ENCODE measurements at regions not wholly inside any gene's neighbourhood (a gene's known extent, or its start where the extent isn't known, plus 50 kb on each side); places are given as distances from the start of the nearest gene placed in this dataset.

- Histone ChIP-seq H3K36me3 (replicated peaks; ENCODE audit: control insufficient read depth, insufficient read depth, low read length) (no peaks in the 10 kb centered on the region), H3K27me3 (ENCODE audit: control insufficient read depth, insufficient read depth, low read length) (no peaks in the 10 kb centered on the region), H3K4me3 (ENCODE audit: insufficient read depth, low read depth, low read length) (no peak overlapping the region)
- no peak for DNase-seq
These were observed 97.4 kb upstream of the PSMD7 start for GRCh38 chr16:74199066-74199841.

- Histone ChIP-seq H3K4me3 (ENCODE audit: insufficient read depth, low read depth, low read length) (no peak overlapping the region), H3K27me3 (ENCODE audit: control insufficient read depth, insufficient read depth, low read length) (no peaks in the 10 kb centered on the region)
- DNase-seq = no peak
These were observed 104.3 kb upstream of the PSMD7 start for GRCh38 chr16:74192281-74192797.

GRCh38 chr16:74190292-74190691 lies 106.3 kb upstream of the PSMD7 start:
- Histone ChIP-seq H3K36me3 (replicated peaks; ENCODE audit: control insufficient read depth, insufficient read depth, low read length) (no peaks in the 10 kb centered on the region), H3K4me3 (ENCODE audit: insufficient read depth, low read depth, low read length) (no peak overlapping the region), H3K27me3 (ENCODE audit: control insufficient read depth, insufficient read depth, low read length) (no peaks in the 10 kb centered on the region)
- DNase-seq = no peak

More at GRCh38 chr16:74192281-74192797, 104.3 kb upstream of the PSMD7 start:
- H3K36me3 ChIP-seq (replicated peaks; ENCODE audit: control insufficient read depth, insufficient read depth, low read length) = no peaks in the 10 kb centered on the region

GRCh38 chr16:74188856-74189255 lies 107.8 kb upstream of the PSMD7 start:
- Histone ChIP-seq H3K27me3 (ENCODE audit: control insufficient read depth, insufficient read depth, low read length) (no peaks in the 10 kb centered on the region), H3K36me3 (replicated peaks; ENCODE audit: control insufficient read depth, insufficient read depth, low read length) (no peaks in the 10 kb centered on the region), H3K4me3 (ENCODE audit: insufficient read depth, low read depth, low read length) (no peak overlapping the region)
- DNase-seq = no peak

GRCh38 chr16:74186561-74186971 lies 110.0 kb upstream of the PSMD7 start:
- no peak for DNase-seq
- H3K27me3 ChIP-seq (ENCODE audit: control insufficient read depth, insufficient read depth, low read length) = no peaks in the 10 kb centered on the region
- no peaks in the 10 kb centered on the region for H3K36me3 ChIP-seq (replicated peaks; ENCODE audit: control insufficient read depth, insufficient read depth, low read length)
- H3K4me3 ChIP-seq (ENCODE audit: insufficient read depth, low read depth, low read length) = no peak overlapping the region

- Histone ChIP-seq H3K4me3 (ENCODE audit: insufficient read depth, low read depth, low read length) (no peak overlapping the region), H3K27me3 (ENCODE audit: control insufficient read depth, insufficient read depth, low read length) (no peaks in the 10 kb centered on the region), H3K36me3 (replicated peaks; ENCODE audit: control insufficient read depth, insufficient read depth, low read length) (no peaks in the 10 kb centered on the region)
- DNase-seq = no peak
These were observed 111.8 kb upstream of the PSMD7 start for GRCh38 chr16:74184839-74185238.

- H3K27me3 ChIP-seq (ENCODE audit: control insufficient read depth, insufficient read depth, low read length) = no peaks in the 10 kb centered on the region
- H3K36me3 ChIP-seq (replicated peaks; ENCODE audit: control insufficient read depth, insufficient read depth, low read length) = no peaks in the 10 kb centered on the region
- H3K4me3 ChIP-seq (ENCODE audit: insufficient read depth, low read depth, low read length) = no peak overlapping the region
- DNase-seq = no peak
These were observed 112.8 kb upstream of the PSMD7 start for GRCh38 chr16:74183601-74184360.

GRCh38 chr16:74169687-74170376 lies 126.8 kb upstream of the PSMD7 start:
- no peak for DNase-seq
- no peaks in the 10 kb centered on the region for H3K36me3 ChIP-seq (replicated peaks; ENCODE audit: control insufficient read depth, insufficient read depth, low read length)
- no peak overlapping the region for H3K4me3 ChIP-seq (ENCODE audit: insufficient read depth, low read depth, low read length)
- no peaks in the 10 kb centered on the region for H3K27me3 ChIP-seq (ENCODE audit: control insufficient read depth, insufficient read depth, low read length)

GRCh38 chr16:74169066-74169465 lies 127.5 kb upstream of the PSMD7 start:
- Histone ChIP-seq H3K36me3 (replicated peaks; ENCODE audit: control insufficient read depth, insufficient read depth, low read length) (no peaks in the 10 kb centered on the region), H3K27me3 (ENCODE audit: control insufficient read depth, insufficient read depth, low read length) (no peaks in the 10 kb centered on the region), H3K4me3 (ENCODE audit: insufficient read depth, low read depth, low read length) (no peak overlapping the region)
- DNase-seq = no peak

- no peak overlapping the region for H3K4me3 ChIP-seq (ENCODE audit: insufficient read depth, low read depth, low read length)
These were observed 128.2 kb upstream of the PSMD7 start for GRCh38 chr16:74168445-74168844.

GRCh38 chr16:74166456-74166855 lies 130.2 kb upstream of the PSMD7 start:
- no peak for DNase-seq
- Histone ChIP-seq H3K36me3 (replicated peaks; ENCODE audit: control insufficient read depth, insufficient read depth, low read length) (no peaks in the 10 kb centered on the region), H3K27me3 (ENCODE audit: control insufficient read depth, insufficient read depth, low read length) (no peaks in the 10 kb centered on the region), H3K4me3 (ENCODE audit: insufficient read depth, low read depth, low read length) (no peak overlapping the region)

More at GRCh38 chr16:74168445-74168844, 128.2 kb upstream of the PSMD7 start:
- Histone ChIP-seq H3K27me3 (ENCODE audit: control insufficient read depth, insufficient read depth, low read length) (no peaks in the 10 kb centered on the region), H3K36me3 (replicated peaks; ENCODE audit: control insufficient read depth, insufficient read depth, low read length) (no peaks in the 10 kb centered on the region)
- no peak for DNase-seq

GRCh38 chr16:74165566-74166080 lies 131.0 kb upstream of the PSMD7 start:
- DNase-seq = no peak
- Histone ChIP-seq H3K27me3 (ENCODE audit: control insufficient read depth, insufficient read depth, low read length) (no peaks in the 10 kb centered on the region), H3K36me3 (replicated peaks; ENCODE audit: control insufficient read depth, insufficient read depth, low read length) (no peaks in the 10 kb centered on the region), H3K4me3 (ENCODE audit: insufficient read depth, low read depth, low read length) (no peak overlapping the region)

GRCh38 chr16:74160759-74161158 lies 135.9 kb upstream of the PSMD7 start:
- H3K4me3 ChIP-seq (ENCODE audit: insufficient read depth, low read depth, low read length) = no peak overlapping the region
- H3K27me3 ChIP-seq (ENCODE audit: control insufficient read depth, insufficient read depth, low read length) = no peaks in the 10 kb centered on the region
- no peak for DNase-seq
- no peaks in the 10 kb centered on the region for H3K36me3 ChIP-seq (replicated peaks; ENCODE audit: control insufficient read depth, insufficient read depth, low read length)

GRCh38 chr16:74153773-74154172 lies 142.8 kb upstream of the PSMD7 start:
- Histone ChIP-seq H3K36me3 (replicated peaks; ENCODE audit: control insufficient read depth, insufficient read depth, low read length) (no peaks in the 10 kb centered on the region), H3K4me3 (ENCODE audit: insufficient read depth, low read depth, low read length) (no peak overlapping the region), H3K27me3 (ENCODE audit: control insufficient read depth, insufficient read depth, low read length) (no peaks in the 10 kb centered on the region)
- no peak for DNase-seq

All from H7 (cell line).